Keratinocyte (primary cell): ENCODE measurements at regions not wholly inside any gene's neighbourhood (a gene's known extent, or its start where the extent isn't known, plus 50 kb on each side); places are given as distances from the start of the nearest gene placed in this dataset.

Source experiments
- DNase-seq: peaks from one replicate; pipeline ENCODE4 v3.0.0-alpha.2; 2011; ENCODE audit warnings: low read depth, missing footprints, low spot score
- FAIRE-seq: peaks from 2 replicates; lab custom pipeline; 2011; peaks lifted over from hg19 to GRCh38; lab: Jason Lieb, UNC
- H2AFZ ChIP-seq: 2 replicates; pipeline ENCODE4 v1.6.0; 2012; ENCODE audit warnings: low read length, control low read depth, inconsistent platforms; ENCODE audit not compliant: control insufficient read depth
- H3K27ac ChIP-seq: 2 replicates; pipeline ENCODE4 v1.5.1; 2011; ENCODE audit warnings: low read length; ENCODE audit not compliant: control insufficient read depth, insufficient read depth
- H3K27me3 ChIP-seq: 3 replicates; pipeline ENCODE4 v1.6.0; 2011; ENCODE audit warnings: low read length; ENCODE audit not compliant: control insufficient read depth, insufficient read depth; ENCODE audit errors: extremely low read depth
- H3K36me3 ChIP-seq, 2 experiments: 2 replicates in 1 of 2; 3 replicates in 1 of 2; pipeline ENCODE4 v1.5.1; 2011; ENCODE audit warnings: low read length in 2 of 2, mild to moderate bottlenecking in 1 of 2; ENCODE audit not compliant: control insufficient read depth in 2 of 2, insufficient read depth in 2 of 2; ENCODE audit errors: extremely low read depth in 1 of 2
- H3K4me1 ChIP-seq: 3 replicates; pipeline ENCODE4 v1.5.1; 2011; ENCODE audit warnings: low read length; ENCODE audit not compliant: control insufficient read depth, insufficient read depth; ENCODE audit errors: extremely low read depth
- H3K4me2 ChIP-seq: 3 replicates; pipeline ENCODE4 v1.6.0; 2011; ENCODE audit warnings: low read depth, low read length; ENCODE audit not compliant: control insufficient read depth, insufficient read depth; ENCODE audit errors: extremely low read depth
- H3K4me3 ChIP-seq, 3 experiments: fragments of 200-600 bp in 1 of 3; sonication (generic) in 1 of 3; 2 replicates in 2 of 3; 3 replicates in 1 of 3; pipeline ENCODE4 v1.5.1; 2011 to 2016; ENCODE audit warnings: low read length in 3 of 3, mild to moderate bottlenecking in 3 of 3, control low read depth in 2 of 3, inconsistent platforms in 1 of 3, low read depth in 1 of 3, mixed read lengths in 1 of 3, mixed run types in 1 of 3, moderate library complexity in 1 of 3; ENCODE audit not compliant: control insufficient read depth in 2 of 3, insufficient read depth in 2 of 3; ENCODE audit errors: extremely low read depth in 1 of 3
- H3K79me2 ChIP-seq: 2 replicates; pipeline ENCODE4 v1.6.0; 2012; ENCODE audit warnings: low read length; ENCODE audit not compliant: control insufficient read depth, insufficient read depth
- H3K9ac ChIP-seq: 3 replicates; pipeline ENCODE4 v1.6.0; 2011; ENCODE audit warnings: low read length; ENCODE audit not compliant: control insufficient read depth, insufficient read depth; ENCODE audit errors: extremely low read depth
- H3K9me1 ChIP-seq: 3 replicates; pipeline ENCODE4 v1.6.0; 2011; ENCODE audit warnings: low read length; ENCODE audit not compliant: control insufficient read depth, insufficient read depth; ENCODE audit errors: extremely low read depth
- H3K9me3 ChIP-seq: 2 replicates; pipeline ENCODE4 v1.5.1; 2012; ENCODE audit warnings: low read depth, low read length; ENCODE audit not compliant: control insufficient read depth
- H4K20me1 ChIP-seq: 3 replicates; pipeline ENCODE4 v1.6.0; 2011; ENCODE audit warnings: low read length; ENCODE audit not compliant: control insufficient read depth, insufficient read depth; ENCODE audit errors: extremely low read depth
- CTCF ChIP-seq, 3 experiments: IDR thresholded peaks in 1 of 3; conservative IDR thresholded peaks in 1 of 3; optimal IDR thresholded peaks in 1 of 3; 2 replicates in 2 of 3; 3 replicates in 1 of 3; pipeline versions ENCODE3 to v1.5.1; 2011; ENCODE audit warnings: low read length in 3 of 3, mild to moderate bottlenecking in 3 of 3, moderate library complexity in 2 of 3, control low read depth in 1 of 3, inconsistent platforms in 1 of 3; ENCODE audit not compliant: insufficient read depth in 2 of 3; ENCODE audit errors: extremely low read depth in 1 of 3
- EZH2 ChIP-seq: IDR thresholded peaks from one replicate; pipeline ENCODE4 v1.6.1; 2012; ENCODE audit warnings: inconsistent platforms, mild to moderate bottlenecking, low read length, moderate library complexity
- dilution Hi-C: fragments of 300-500 bp; cut with MboI; formaldehyde crosslinking; loops from one replicate; pipeline ENCODE4 v1.7.0; 2020; ENCODE audit warnings: low sequenced_read_pairs; ENCODE audit not compliant: extremely low pct_ligation_motif_present

GRCh38 chr2:19844750-19845149 is 57.0 kb downstream of the TTC32 start:
- H3K9ac ChIP-seq: no peak overlapping the region
- no peaks in the 10 kb centered on the region for H3K9me1 ChIP-seq
- H3K79me2 ChIP-seq: no peaks in the 10 kb centered on the region
- DNase-seq (no peak), FAIRE-seq (no peak)
- no peak overlapping the region for H3K27ac ChIP-seq
- peaks cover 14% of the 10 kb centered on the region for H3K27me3 ChIP-seq
- H3K9me3 ChIP-seq: no peaks in the 10 kb centered on the region
- no peak overlapping the region for H2AFZ ChIP-seq
- no peaks in the 10 kb centered on the region for H3K36me3 ChIP-seq
- H3K4me2 ChIP-seq: no peak overlapping the region
- no peak for TF ChIP-seq CTCF (optimal IDR thresholded peaks at IDR 0.05 in 1 of 3, IDR thresholded peaks at IDR 0.05 in 1 of 3, conservative IDR thresholded peaks at IDR 0.05 in 1 of 3; ENCODE audit: extremely low read depth in 1 of 3, insufficient read depth in 2 of 3, low read length in 3 of 3)
- no peak for TF ChIP-seq EZH2
- H3K4me1 ChIP-seq: no peaks in the 10 kb centered on the region
- dilution Hi-C loops: no loop called here
- H4K20me1 ChIP-seq: no peaks in the 10 kb centered on the region
- no peak overlapping the region for H3K4me3 ChIP-seq

- Histone ChIP-seq H4K20me1 (no peaks in the 10 kb centered on the region), H3K4me3 (no peak overlapping the region), H3K27me3 (peaks cover 20% of the 10 kb centered on the region), H2AFZ (no peak overlapping the region), H3K27ac (no peak overlapping the region), H3K4me2 (no peak overlapping the region), H3K9me3 (no peaks in the 10 kb centered on the region), H3K4me1 (no peaks in the 10 kb centered on the region), H3K79me2 (no peaks in the 10 kb centered on the region), H3K9me1 (no peaks in the 10 kb centered on the region), H3K9ac (no peak overlapping the region), H3K36me3 (no peaks in the 10 kb centered on the region)
- DNase-seq (no peak), FAIRE-seq (no peak)
- TF ChIP-seq EZH2: no peak
- TF ChIP-seq CTCF (optimal IDR thresholded peaks at IDR 0.05 in 1 of 3, IDR thresholded peaks at IDR 0.05 in 1 of 3, conservative IDR thresholded peaks at IDR 0.05 in 1 of 3; ENCODE audit: extremely low read depth in 1 of 3, insufficient read depth in 2 of 3, low read length in 3 of 3): no peak
- dilution Hi-C loops: no loop called here
Measured at GRCh38 chr2:19843992-19844515, 57.7 kb downstream of the TTC32 start.
